Esophagus squamous epithelium (tissue), 4 donors: ENCODE measurements at regions not wholly inside any gene's neighbourhood (a gene's known extent, or its start where the extent isn't known, plus 50 kb on each side); places are given as distances from the start of the nearest gene placed in this dataset.

ENCODE experiments used
- POLR2A ChIP-seq, 4 donors: fragments of 450-650 bp; IDR thresholded peaks; one replicate each; pipeline ENCODE4 v1.6.1; 2017; ENCODE audit warnings: antibody characterized with exemption in 4 of 4, mild to moderate bottlenecking in 4 of 4, moderate library complexity in 3 of 4
- TF ChIP-seq, protein P1 (sequence below), 6 experiments: fragments of 450-650 bp in 4 of 6; fragments of 200-600 bp in 2 of 6; sonication (generic) in 2 of 6; IDR thresholded peaks; one replicate each; pipeline ENCODE4 v1.5.1; 2016 to 2019; ENCODE audit warnings: antibody characterized with exemption in 6 of 6, mild to moderate bottlenecking in 4 of 6, moderate library complexity in 4 of 6

DNA sequence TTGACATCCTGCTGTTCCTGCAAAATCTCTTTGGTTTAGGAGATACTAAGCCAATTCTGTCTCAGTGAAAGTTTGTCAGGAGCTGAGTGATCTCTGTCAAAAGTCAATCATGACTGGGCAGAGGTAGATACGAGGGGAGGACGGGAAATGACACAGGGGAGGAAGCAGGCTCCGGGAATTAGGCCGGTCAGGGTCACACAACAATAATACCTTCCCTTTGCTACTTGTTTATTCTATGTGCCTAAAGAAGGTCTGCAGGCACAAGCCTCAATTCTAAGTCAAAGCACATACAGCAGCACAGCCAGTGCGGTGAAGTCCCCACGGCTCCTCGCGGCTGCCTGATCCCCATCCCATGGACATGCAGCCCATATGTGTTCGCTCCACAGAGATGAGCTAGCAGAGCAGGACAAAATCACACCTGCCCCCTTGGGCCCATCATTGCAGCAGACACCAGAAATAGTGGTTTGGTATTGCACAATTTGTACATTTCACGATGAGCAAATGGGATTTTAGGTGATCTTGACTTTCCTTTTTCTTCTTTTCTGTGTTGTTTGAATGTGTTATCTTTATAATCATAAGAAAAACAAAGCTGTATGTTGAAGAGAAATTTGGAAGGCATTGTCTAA is 141.4 kb downstream of the VAPA start:
- no peak for TF ChIP-seq POLR2A (IDR thresholded peaks at IDR 0.05)
- TF ChIP-seq, protein P1, sequence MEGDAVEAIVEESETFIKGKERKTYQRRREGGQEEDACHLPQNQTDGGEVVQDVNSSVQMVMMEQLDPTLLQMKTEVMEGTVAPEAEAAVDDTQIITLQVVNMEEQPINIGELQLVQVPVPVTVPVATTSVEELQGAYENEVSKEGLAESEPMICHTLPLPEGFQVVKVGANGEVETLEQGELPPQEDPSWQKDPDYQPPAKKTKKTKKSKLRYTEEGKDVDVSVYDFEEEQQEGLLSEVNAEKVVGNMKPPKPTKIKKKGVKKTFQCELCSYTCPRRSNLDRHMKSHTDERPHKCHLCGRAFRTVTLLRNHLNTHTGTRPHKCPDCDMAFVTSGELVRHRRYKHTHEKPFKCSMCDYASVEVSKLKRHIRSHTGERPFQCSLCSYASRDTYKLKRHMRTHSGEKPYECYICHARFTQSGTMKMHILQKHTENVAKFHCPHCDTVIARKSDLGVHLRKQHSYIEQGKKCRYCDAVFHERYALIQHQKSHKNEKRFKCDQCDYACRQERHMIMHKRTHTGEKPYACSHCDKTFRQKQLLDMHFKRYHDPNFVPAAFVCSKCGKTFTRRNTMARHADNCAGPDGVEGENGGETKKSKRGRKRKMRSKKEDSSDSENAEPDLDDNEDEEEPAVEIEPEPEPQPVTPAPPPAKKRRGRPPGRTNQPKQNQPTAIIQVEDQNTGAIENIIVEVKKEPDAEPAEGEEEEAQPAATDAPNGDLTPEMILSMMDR (IDR thresholded peaks at IDR 0.05): no peak
